PC-9 (cell line): ENCODE measurements at regions not wholly inside any gene's neighbourhood (a gene's known extent, or its start where the extent isn't known, plus 50 kb on each side); places are given as distances from the start of the nearest gene placed in this dataset.

Experiments used
- BruUV-seq: library from RNA; stranded (reverse); fragments of 400-500 nt; replicated peaks from 2 replicates; lab custom pipeline; 2021; lab: Mats Ljungman, UMichigan
- CTCF ChIA-PET: fragments of 300-600 bp; sonication (Branson Sonifier 250); formaldehyde crosslinking; loops from one replicate; lab custom pipeline; 2022; ENCODE audit warnings: antibody characterized with exemption; lab: Charles Lee
- POLR2A ChIA-PET: fragments of 300-600 bp; sonication (Branson Sonifier 250); formaldehyde crosslinking; loops from one replicate; lab custom pipeline; 2022; ENCODE audit warnings: antibody characterized with exemption; ENCODE audit not compliant: unreplicated experiment; lab: Charles Lee
- DNase-seq, 2 experiments: peaks; one replicate each; pipeline versions ENCODE4 v3.0.0 to v3.0.0-alpha.2; 2015 to 2022; ENCODE audit warnings: mixed read lengths in 1 of 2
- H2AFZ ChIP-seq: fragments of 200-600 bp; sonication (generic); 2 replicates; pipeline ENCODE4 v1.8.1; 2017; ENCODE audit warnings: antibody characterized with exemption
- H3F3A ChIP-seq: fragments of 200-600 bp; sonication (generic); 2 replicates; pipeline ENCODE4 v1.8.1; 2017; ENCODE audit warnings: antibody characterized with exemption, mild to moderate bottlenecking, low read depth; ENCODE audit not compliant: insufficient read depth
- H3K27ac ChIP-seq: fragments of 200-600 bp; sonication (generic); 2 replicates; pipeline ENCODE4 v1.6.1; 2016; ENCODE audit warnings: mixed run types
- H3K27me3 ChIP-seq: fragments of 200-600 bp; sonication (generic); 2 replicates; pipeline ENCODE4 v1.6.1; 2016; ENCODE audit warnings: low read depth, mixed run types; ENCODE audit not compliant: insufficient read depth
- H3K36me3 ChIP-seq: fragments of 200-600 bp; sonication (generic); 2 replicates; pipeline ENCODE4 v1.6.1; 2016; ENCODE audit warnings: low read depth, mixed run types
- H3K4me1 ChIP-seq: fragments of 200-600 bp; sonication (generic); replicated peaks from 2 replicates; pipeline ENCODE4 v1.6.1; 2016; ENCODE audit warnings: mixed run types; ENCODE audit not compliant: insufficient read depth
- H3K4me2 ChIP-seq: fragments of 200-600 bp; sonication (generic); 2 replicates; pipeline ENCODE4 v1.6.1; 2017; ENCODE audit warnings: mixed run types
- H3K4me3 ChIP-seq: fragments of 200-600 bp; sonication (generic); 2 replicates; pipeline ENCODE4 v1.6.1; 2016; ENCODE audit warnings: mixed run types
- H3K79me2 ChIP-seq: fragments of 200-600 bp; sonication (generic); 2 replicates; pipeline ENCODE4 v1.6.1; 2017; ENCODE audit warnings: low read depth, mixed run types
- H3K9me2 ChIP-seq: fragments of 200-600 bp; sonication (generic); 2 replicates; pipeline ENCODE4 v1.8.1; 2017; ENCODE audit warnings: mild to moderate bottlenecking; ENCODE audit not compliant: insufficient read depth
- H3K9me3 ChIP-seq: fragments of 200-600 bp; sonication (generic); 2 replicates; pipeline ENCODE4 v1.8.1; 2016; ENCODE audit warnings: low read depth; ENCODE audit not compliant: insufficient read depth
- H4K20me1 ChIP-seq: fragments of 200-600 bp; sonication (generic); 2 replicates; pipeline ENCODE4 v1.8.1; 2017; ENCODE audit not compliant: insufficient read depth
- CTCF ChIP-seq: fragments of 200-600 bp; sonication (generic); conservative IDR thresholded peaks from 2 replicates; pipeline ENCODE4 v1.6.1; 2017; ENCODE audit warnings: mixed run types, antibody characterized with exemption, mild to moderate bottlenecking, moderate library complexity
- EZH2 ChIP-seq: fragments of 200-600 bp; sonication (generic); IDR thresholded peaks from 2 replicates; pipeline ENCODE4 v1.8.0; 2017; ENCODE audit warnings: antibody characterized with exemption, low read depth
- intact Hi-C: fragments of 100-400 bp; cut with micrococcal nuclease; formaldehyde crosslinking; loops from one replicate; pipeline ENCODE4 v1.10.0; 2022; ENCODE audit not compliant: unreplicated experiment

DNA sequence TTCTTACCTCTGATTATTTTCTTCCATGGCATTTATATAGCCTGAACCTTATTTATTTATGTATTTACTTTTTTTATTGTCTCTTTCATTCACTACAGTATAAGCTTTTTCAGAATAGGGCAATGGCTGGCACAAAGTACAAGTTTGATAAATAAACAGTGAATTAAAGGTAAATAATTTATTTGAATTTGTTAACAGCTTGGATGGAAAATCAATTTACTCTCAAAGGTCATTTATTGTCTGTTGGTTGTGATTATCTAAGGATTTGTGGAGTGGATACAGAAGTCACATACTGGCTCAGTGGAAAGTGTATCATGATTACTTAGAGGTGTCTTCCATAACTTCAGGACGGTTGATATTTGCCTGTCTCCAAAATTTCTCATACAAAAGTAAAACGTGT is 2472.9 kb downstream of the PCDH7 start:
- Histone ChIP-seq H3K9me3 (no peaks in the 10 kb centered on the region), H3K4me2 (no peak overlapping the region), H2AFZ (no peak overlapping the region), H3K36me3 (no peaks in the 10 kb centered on the region), H3K79me2 (no peaks in the 10 kb centered on the region), H3K4me3 (no peak overlapping the region), H3K9me2 (no peaks in the 10 kb centered on the region), H3K27ac (no peak overlapping the region), H3K27me3 (no peaks in the 10 kb centered on the region), H3F3A (no peaks in the 10 kb centered on the region), H4K20me1 (no peaks in the 10 kb centered on the region), H3K4me1 (no peaks in the 10 kb centered on the region)
- no peak for DNase-seq
- TF ChIP-seq CTCF: no peak
- no peak for TF ChIP-seq EZH2
- intact Hi-C loops: no loop called here
- no TSS peak for BruUV-seq
- POLR2A ChIA-PET: no interaction called here
- CTCF ChIA-PET: no interaction called here

DNA sequence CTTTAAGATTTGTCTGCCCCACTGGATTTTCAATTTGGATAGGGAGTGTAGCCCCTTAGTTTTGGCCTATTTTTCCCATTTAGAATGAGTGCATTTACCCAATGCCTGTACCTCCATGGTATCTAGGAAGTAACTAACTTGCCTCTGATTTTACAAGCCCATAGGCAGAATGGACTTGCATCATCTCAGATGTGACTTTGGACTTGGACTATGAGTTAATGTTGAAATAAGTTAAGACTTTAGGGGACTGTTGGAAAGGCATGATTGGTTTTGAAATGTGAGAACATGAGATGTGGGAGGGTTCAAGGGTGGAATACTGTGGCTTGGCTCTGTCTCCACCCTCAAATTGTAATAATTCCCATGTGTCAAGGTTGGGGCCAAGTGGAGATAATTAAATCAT is 2480.2 kb downstream of the PCDH7 start:
- no TSS peak for BruUV-seq
- POLR2A ChIA-PET: no interaction called here

DNA sequence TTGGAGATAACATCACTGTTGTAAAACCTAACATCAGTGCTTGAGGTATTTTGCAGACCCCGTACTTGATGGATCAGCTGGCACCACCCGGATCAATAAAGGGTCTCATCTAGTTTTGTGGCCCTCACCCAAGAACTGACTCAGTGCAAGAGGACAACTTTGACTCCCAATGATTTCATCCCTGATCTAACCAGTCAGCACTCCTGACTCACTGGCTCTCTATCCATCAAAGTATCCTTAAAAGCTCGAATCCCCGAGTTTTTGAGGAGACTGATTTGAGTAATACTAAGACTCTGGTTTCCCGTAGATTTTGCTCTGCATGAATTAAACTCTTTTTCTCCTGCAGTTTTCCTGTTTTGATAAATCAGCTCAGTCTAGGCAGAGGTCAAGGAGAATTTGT is 2498.1 kb downstream of the PCDH7 start:
- no TSS peak for BruUV-seq
- ChIA-PET CTCF (no interaction called here), POLR2A (no interaction called here)
- Histone ChIP-seq H3K4me3 (no peak overlapping the region), H3K9me3 (no peaks in the 10 kb centered on the region), H3K9me2 (no peaks in the 10 kb centered on the region), H3K79me2 (no peaks in the 10 kb centered on the region), H2AFZ (no peak overlapping the region), H3K36me3 (no peaks in the 10 kb centered on the region), H3K27ac (no peak overlapping the region), H4K20me1 (no peaks in the 10 kb centered on the region), H3K4me1 (no peaks in the 10 kb centered on the region), H3F3A (no peaks in the 10 kb centered on the region), H3K4me2 (no peak overlapping the region), H3K27me3 (no peaks in the 10 kb centered on the region)
- TF ChIP-seq EZH2 (no peak), CTCF (no peak)
- DNase-seq: no peak
- intact Hi-C loops: no loop called here

More for the DNA sequence above, 2480.2 kb downstream of the PCDH7 start:
- intact Hi-C loops: no loop called here
- no peaks in the 10 kb centered on the region for H3K9me2 ChIP-seq
- no peaks in the 10 kb centered on the region for H3K79me2 ChIP-seq
- H3K4me2 ChIP-seq: no peak overlapping the region
- H3K9me3 ChIP-seq: no peaks in the 10 kb centered on the region; the same call in 1 of the 2 replicates
- TF ChIP-seq EZH2 (no peak), CTCF (no peak)
- no peaks in the 10 kb centered on the region for H3K36me3 ChIP-seq
- no peaks in the 10 kb centered on the region for H3K27me3 ChIP-seq
- H4K20me1 ChIP-seq: no peaks in the 10 kb centered on the region
- H3K4me1 ChIP-seq: no peaks in the 10 kb centered on the region
- H3K4me3 ChIP-seq: no peak overlapping the region
- no peak overlapping the region for H2AFZ ChIP-seq
- H3F3A ChIP-seq: no peaks in the 10 kb centered on the region
- CTCF ChIA-PET: no interaction called here
- no peak overlapping the region for H3K27ac ChIP-seq
- DNase-seq: no peak
